Adrenal gland (tissue), 5 donors: ENCODE measurements at regions not wholly inside any gene's neighbourhood (a gene's known extent, or its start where the extent isn't known, plus 50 kb on each side); places are given as distances from the start of the nearest gene placed in this dataset.

Source experiments
- CTCF ChIP-seq, 6 experiments: fragments of 450-650 bp in 4 of 6; fragments of 200-600 bp in 2 of 6; sonication (generic) in 1 of 6; IDR thresholded peaks; 1 replicate in 5 of 6; 2 replicates in 1 of 6; pipeline versions ENCODE4 v1.5.1 to v1.8.0; 2016 to 2021; ENCODE audit warnings: antibody characterized with exemption in 6 of 6, mild to moderate bottlenecking in 2 of 6, moderate library complexity in 1 of 6
- POLR2A ChIP-seq, 2 donors: fragments of 450-650 bp; IDR thresholded peaks; one replicate each; pipeline ENCODE4 v1.6.1; 2017; ENCODE audit warnings: antibody characterized with exemption in 2 of 2, mild to moderate bottlenecking in 2 of 2, moderate library complexity in 1 of 2
- donor health status: DM: no; HTN: no; CAD: no.

- TF ChIP-seq POLR2A (IDR thresholded peaks at IDR 0.05) (no peak), CTCF (IDR thresholded peaks at IDR 0.05) (no peak)
Observed at GRCh38 chr10:130570074-130570473, 433.9 kb downstream of the GLRX3 start.
